ENCODE measurements at regions not wholly inside any gene's neighbourhood (a gene's known extent, or its start where the extent isn't known, plus 50 kb on each side); places are given as distances from the start of the nearest gene placed in this dataset.

DNA sequence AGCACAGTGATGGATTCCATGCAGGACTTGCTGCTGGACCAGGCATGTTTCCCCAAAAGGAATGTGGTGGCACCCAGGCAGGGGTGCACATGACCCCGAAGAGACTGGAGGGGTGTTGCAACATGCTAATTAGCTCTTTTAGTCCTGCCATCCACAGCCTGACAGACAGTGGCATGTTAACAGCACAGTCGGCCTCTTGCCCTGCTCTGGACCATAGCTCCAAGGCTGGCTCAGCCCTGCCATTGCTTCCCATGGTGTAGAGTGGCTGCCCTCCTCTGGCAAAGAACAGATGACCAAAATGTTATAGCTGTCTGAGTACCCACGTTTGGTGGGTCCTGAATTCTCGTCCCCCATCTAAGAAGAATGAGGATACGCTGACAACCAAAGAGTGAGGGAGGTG is 736.4 kb upstream of the PTPRD start:
- no peak for DNase-seq (ENCODE audit: low read depth)
- no peak overlapping the region for H3K4me3 ChIP-seq (ENCODE audit: low read depth, low read length)
- TF ChIP-seq CTCF (IDR thresholded peaks at IDR 0.05; ENCODE audit: low read depth, low read length, missing control alignments), result no peak

DNA sequence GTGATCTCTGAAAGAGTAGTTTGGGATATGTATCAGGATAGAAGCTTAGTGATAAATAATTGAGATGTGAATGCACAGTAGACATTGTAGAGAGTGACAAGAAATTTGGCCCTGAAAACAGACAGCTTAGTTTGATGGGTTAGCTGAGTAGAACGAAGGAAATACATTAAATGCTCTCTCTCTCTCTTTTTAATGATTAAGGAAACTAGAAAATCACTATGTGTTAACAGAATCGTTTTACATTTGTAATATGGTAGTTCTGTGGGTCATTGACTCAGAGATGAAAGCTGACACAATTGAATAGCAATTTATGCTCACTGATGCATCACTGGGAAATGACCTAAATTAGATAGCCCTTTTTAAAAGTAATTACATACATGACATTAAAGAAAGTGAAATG is 739.8 kb upstream of the PTPRD start:
- no peak for TF ChIP-seq CTCF (IDR thresholded peaks at IDR 0.05; ENCODE audit: low read depth, low read length, missing control alignments)
- no peak for DNase-seq (ENCODE audit: low read depth)
- no peak overlapping the region for H3K4me3 ChIP-seq (ENCODE audit: low read depth, low read length)

- DNase-seq (ENCODE audit: low read depth), result no peak
- no peak for TF ChIP-seq CTCF (IDR thresholded peaks at IDR 0.05; ENCODE audit: low read depth, low read length, missing control alignments)
- no peak overlapping the region for H3K4me3 ChIP-seq (ENCODE audit: low read depth, low read length)
Measured at GRCh38 chr9:11356067-11356466, 743.3 kb upstream of the PTPRD start.

GRCh38 chr9:11366585-11367129 is 753.9 kb upstream of the PTPRD start:
- H3K4me3 ChIP-seq (ENCODE audit: low read depth, low read length), result no peak overlapping the region
- DNase-seq (ENCODE audit: low read depth), result no peak
- TF ChIP-seq CTCF (IDR thresholded peaks at IDR 0.05; ENCODE audit: low read depth, low read length, missing control alignments), result no peak

DNA sequence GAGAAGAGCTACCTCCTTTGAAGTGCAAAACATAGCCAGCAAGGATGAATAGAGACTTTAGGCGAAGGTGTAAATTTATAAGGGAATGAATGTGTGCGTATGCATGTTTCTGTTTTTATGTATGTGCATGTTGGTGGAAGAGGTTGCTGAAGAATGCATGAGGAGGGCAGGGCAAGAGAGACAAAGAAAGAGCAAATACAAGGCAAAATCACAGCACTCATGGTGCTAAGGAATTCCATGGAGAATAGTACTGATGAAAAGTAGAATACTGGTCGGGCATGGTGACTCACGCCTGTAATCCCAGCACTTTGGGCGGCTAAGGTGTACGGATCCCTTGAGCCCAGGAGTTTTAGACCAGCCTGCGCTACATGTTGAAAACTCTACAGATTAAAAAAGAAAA is 762.1 kb upstream of the PTPRD start:
- no peak for TF ChIP-seq CTCF (IDR thresholded peaks at IDR 0.05; ENCODE audit: low read depth, low read length, missing control alignments)
- H3K4me3 ChIP-seq (ENCODE audit: low read depth, low read length), result no peak overlapping the region
- DNase-seq (ENCODE audit: low read depth), result no peak

- no peak for TF ChIP-seq CTCF (IDR thresholded peaks at IDR 0.05; ENCODE audit: low read depth, low read length, missing control alignments)
- DNase-seq (ENCODE audit: low read depth), result no peak
- H3K4me3 ChIP-seq (ENCODE audit: low read depth, low read length), result no peak overlapping the region
Measured at GRCh38 chr9:11402621-11403020, 789.8 kb upstream of the PTPRD start.

DNA sequence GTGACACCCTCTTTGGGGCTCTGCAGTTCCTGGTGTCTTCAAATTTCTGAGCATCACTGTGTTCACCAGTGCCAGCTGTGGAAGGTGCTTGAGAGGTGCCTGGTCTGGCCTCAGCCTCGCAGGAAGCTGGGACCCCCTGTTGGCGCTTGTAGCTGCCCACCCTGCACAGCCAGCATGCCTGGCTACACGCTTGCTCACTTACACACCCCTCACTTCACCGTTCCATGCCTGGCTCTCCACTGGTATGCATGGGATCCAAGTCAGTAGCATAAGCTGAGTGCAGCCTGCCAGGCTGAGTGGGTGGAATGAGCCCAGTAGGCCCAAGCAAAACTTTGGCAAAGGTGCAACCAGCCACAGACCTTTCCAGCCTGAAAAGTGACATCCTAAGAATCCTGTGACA is 801.4 kb upstream of the PTPRD start:
- no peak overlapping the region for H3K4me3 ChIP-seq (ENCODE audit: low read depth, low read length)
- no peak for DNase-seq (ENCODE audit: low read depth)
- TF ChIP-seq CTCF (IDR thresholded peaks at IDR 0.05; ENCODE audit: low read depth, low read length, missing control alignments), result no peak
